ENCODE measurements at regions not wholly inside any gene's neighbourhood (a gene's known extent, or its start where the extent isn't known, plus 50 kb on each side); places are given as distances from the start of the nearest gene placed in this dataset.

GRCh38 chr6:93105907-93106306 lies 313.5 kb downstream of the EPHA7 start:
- TF ChIP-seq REST (IDR thresholded peaks at IDR 0.05; ENCODE audit: insufficient replicate concordance, low read depth) (no peak), CTCF (IDR thresholded peaks at IDR 0.05; ENCODE audit: insufficient read depth, low read length) (no peak), POLR2AphosphoS5 (IDR thresholded peaks at IDR 0.05; ENCODE audit: low read depth) (no peak), GABPA (IDR thresholded peaks at IDR 0.05; ENCODE audit: low read depth) (no peak)
